ENCODE measurements at regions not wholly inside any gene's neighbourhood (a gene's known extent, or its start where the extent isn't known, plus 50 kb on each side); places are given as distances from the start of the nearest gene placed in this dataset.

GRCh38 chr2:136255127-136255526, 137.2 kb upstream of the CXCR4 start:
- Histone ChIP-seq H3K4me1 (ENCODE audit: control insufficient read depth, insufficient read depth, low read length) (no peaks in the 10 kb centered on the region), H3K36me3 (ENCODE audit: control insufficient read depth in 2 of 2, insufficient read depth in 1 of 2, low read length in 2 of 2) (no peaks in the 10 kb centered on the region), H3K27ac (ENCODE audit: extremely low read depth, low read depth, low read length) (no peak overlapping the region), H3K4me3 (ENCODE audit: low read depth, low read length) (no peak overlapping the region), H3K9me3 (ENCODE audit: control insufficient read depth, insufficient read depth, low read depth, low read length) (no peaks in the 10 kb centered on the region)
- ChIA-PET CTCF (no interaction called here), POLR2A (no interaction called here)
- TF ChIP-seq ZNF132 (tag by site-specific recombination; IDR thresholded peaks at IDR 0.05; ENCODE audit: borderline replicate concordance) = no peak
- no peak for TF ChIP-seq ZNF10 (tag by site-specific recombination; IDR thresholded peaks at IDR 0.05)
- no peak for TF ChIP-seq ZNF658 (tag by site-specific recombination; IDR thresholded peaks at IDR 0.05)
- TF ChIP-seq ZNF174 (tag by site-specific recombination; IDR thresholded peaks at IDR 0.05) = no peak
- TF ChIP-seq, protein P1, sequence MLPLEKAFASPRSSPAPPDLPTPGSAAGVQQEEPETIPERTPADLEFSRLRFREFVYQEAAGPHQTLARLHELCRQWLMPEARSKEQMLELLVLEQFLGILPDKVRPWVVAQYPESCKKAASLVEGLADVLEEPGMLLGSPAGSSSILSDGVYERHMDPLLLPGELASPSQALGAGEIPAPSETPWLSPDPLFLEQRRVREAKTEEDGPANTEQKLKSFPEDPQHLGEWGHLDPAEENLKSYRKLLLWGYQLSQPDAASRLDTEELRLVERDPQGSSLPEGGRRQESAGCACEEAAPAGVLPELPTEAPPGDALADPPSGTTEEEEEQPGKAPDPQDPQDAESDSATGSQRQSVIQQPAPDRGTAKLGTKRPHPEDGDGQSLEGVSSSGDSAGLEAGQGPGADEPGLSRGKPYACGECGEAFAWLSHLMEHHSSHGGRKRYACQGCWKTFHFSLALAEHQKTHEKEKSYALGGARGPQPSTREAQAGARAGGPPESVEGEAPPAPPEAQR (tag by site-specific recombination; IDR thresholded peaks at IDR 0.05) = no peak
- no peak for TF ChIP-seq HOXD13 (CRISPR knock-in tag; IDR thresholded peaks at IDR 0.05; ENCODE audit: borderline replicate concordance)
- no peak for TF ChIP-seq SP3 (tag by site-specific recombination; IDR thresholded peaks at IDR 0.05)
- TF ChIP-seq PRDM2 (tag by site-specific recombination; IDR thresholded peaks at IDR 0.05; ENCODE audit: borderline replicate concordance) = no peak
- TF ChIP-seq, protein P2, sequence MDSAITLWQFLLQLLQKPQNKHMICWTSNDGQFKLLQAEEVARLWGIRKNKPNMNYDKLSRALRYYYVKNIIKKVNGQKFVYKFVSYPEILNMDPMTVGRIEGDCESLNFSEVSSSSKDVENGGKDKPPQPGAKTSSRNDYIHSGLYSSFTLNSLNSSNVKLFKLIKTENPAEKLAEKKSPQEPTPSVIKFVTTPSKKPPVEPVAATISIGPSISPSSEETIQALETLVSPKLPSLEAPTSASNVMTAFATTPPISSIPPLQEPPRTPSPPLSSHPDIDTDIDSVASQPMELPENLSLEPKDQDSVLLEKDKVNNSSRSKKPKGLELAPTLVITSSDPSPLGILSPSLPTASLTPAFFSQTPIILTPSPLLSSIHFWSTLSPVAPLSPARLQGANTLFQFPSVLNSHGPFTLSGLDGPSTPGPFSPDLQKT (IDR thresholded peaks at IDR 0.05; ENCODE audit: borderline replicate concordance, low read depth, low read length) = no peak
- no peak for TF ChIP-seq ZNF157 (tag by site-specific recombination; IDR thresholded peaks at IDR 0.05)
- TF ChIP-seq PRDM1 (tag by site-specific recombination; IDR thresholded peaks at IDR 0.05) = no peak
- no peak for TF ChIP-seq KLF1 (tag by site-specific recombination; IDR thresholded peaks at IDR 0.05)
- TF ChIP-seq ZNF621 (tag by site-specific recombination; IDR thresholded peaks at IDR 0.05) = no peak
- no peak for TF ChIP-seq ZNF292 (tag by site-specific recombination; IDR thresholded peaks at IDR 0.05; ENCODE audit: borderline replicate concordance, low read depth)
- no peak for TF ChIP-seq ZNF510 (tag by site-specific recombination; IDR thresholded peaks at IDR 0.05; ENCODE audit: insufficient replicate concordance)
- no peak for TF ChIP-seq BCL6B (tag by site-specific recombination; IDR thresholded peaks at IDR 0.05)
- TF ChIP-seq CTCF (tag by site-specific recombination; IDR thresholded peaks at IDR 0.05) = no peak
- no peak for TF ChIP-seq KLF9 (tag by site-specific recombination; IDR thresholded peaks at IDR 0.05; ENCODE audit: low read depth)
- TF ChIP-seq, protein P3, sequence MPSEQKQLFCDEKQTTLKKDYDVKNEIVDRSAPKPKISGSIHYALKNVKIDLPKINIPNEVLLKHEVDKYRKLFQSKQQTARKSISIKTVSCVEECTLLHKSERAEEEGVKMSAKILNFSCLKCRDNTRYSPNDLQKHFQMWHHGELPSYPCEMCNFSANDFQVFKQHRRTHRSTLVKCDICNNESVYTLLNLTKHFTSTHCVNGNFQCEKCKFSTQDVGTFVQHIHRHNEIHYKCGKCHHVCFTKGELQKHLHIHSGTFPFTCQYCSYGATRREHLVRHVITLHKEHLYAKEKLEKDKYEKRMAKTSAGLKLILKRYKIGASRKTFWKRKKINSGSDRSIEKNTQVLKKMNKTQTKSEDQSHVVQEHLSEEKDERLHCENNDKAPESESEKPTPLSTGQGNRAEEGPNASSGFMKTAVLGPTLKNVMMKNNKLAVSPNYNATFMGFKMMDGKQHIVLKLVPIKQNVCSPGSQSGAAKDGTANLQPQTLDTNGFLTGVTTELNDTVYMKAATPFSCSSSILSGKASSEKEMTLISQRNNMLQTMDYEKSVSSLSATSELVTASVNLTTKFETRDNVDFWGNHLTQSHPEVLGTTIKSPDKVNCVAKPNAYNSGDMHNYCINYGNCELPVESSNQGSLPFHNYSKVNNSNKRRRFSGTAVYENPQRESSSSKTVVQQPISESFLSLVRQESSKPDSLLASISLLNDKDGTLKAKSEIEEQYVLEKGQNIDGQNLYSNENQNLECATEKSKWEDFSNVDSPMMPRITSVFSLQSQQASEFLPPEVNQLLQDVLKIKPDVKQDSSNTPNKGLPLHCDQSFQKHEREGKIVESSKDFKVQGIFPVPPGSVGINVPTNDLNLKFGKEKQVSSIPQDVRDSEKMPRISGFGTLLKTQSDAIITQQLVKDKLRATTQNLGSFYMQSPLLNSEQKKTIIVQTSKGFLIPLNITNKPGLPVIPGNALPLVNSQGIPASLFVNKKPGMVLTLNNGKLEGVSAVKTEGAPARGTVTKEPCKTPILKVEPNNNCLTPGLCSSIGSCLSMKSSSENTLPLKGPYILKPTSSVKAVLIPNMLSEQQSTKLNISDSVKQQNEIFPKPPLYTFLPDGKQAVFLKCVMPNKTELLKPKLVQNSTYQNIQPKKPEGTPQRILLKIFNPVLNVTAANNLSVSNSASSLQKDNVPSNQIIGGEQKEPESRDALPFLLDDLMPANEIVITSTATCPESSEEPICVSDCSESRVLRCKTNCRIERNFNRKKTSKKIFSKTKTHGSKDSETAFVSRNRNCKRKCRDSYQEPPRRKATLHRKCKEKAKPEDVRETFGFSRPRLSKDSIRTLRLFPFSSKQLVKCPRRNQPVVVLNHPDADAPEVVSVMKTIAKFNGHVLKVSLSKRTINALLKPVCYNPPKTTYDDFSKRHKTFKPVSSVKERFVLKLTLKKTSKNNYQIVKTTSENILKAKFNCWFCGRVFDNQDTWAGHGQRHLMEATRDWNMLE (tag by site-specific recombination; conservative IDR thresholded peaks at IDR 0.05; ENCODE audit: low read depth) = no peak
- no peak for TF ChIP-seq KLF16 (tag by site-specific recombination; IDR thresholded peaks at IDR 0.05)
